Kasumi-1 (cell line): ENCODE measurements at regions not wholly inside any gene's neighbourhood (a gene's known extent, or its start where the extent isn't known, plus 50 kb on each side); places are given as distances from the start of the nearest gene placed in this dataset.
"Not testable (repeated sequence)": the region's sequence is repeated elsewhere in the genome, so short reads cannot be mapped to it uniquely, and the experiment has no call there.

Experiments used
- DNase-seq, 2 experiments: peaks; one replicate each; lab custom pipeline; 2025; lab: John Stamatoyannopoulos, UW

GRCh38 chr6:12618296-12618695 is 98.3 kb upstream of the PHACTR1 start:
- DNase-seq: no peak

DNA sequence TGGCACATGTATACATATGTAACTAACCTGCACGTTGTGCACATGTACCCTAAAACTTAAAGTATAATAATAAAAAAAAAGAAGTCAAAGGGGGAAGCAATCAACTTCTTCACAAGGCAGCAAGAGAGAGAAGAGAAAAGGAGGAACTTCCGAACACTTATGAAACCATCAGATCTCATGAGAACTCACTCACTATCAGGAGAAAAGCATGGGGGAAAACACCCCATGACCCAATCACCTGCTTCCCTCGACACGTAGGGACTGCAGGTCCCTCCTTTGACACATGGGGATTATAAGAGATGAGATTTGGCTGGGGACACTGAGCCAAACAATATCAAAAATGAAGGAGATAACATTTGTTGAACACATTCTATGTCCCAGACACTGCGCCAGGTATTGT is 94.8 kb upstream of the PHACTR1 start:
- peak in 1 of 2 experiments; percentile 13 for DNase-seq

GRCh38 chr6:12622566-12622965 is 94.0 kb upstream of the PHACTR1 start:
- no peak for DNase-seq

- no peak for DNase-seq
Measured at GRCh38 chr6:12624142-12624837, 92.3 kb upstream of the PHACTR1 start.

GRCh38 chr6:12627053-12627452 is 89.5 kb upstream of the PHACTR1 start:
- DNase-seq: no peak

- DNase-seq: no peak
Measured at GRCh38 chr6:12628327-12628726, 88.2 kb upstream of the PHACTR1 start.

DNA sequence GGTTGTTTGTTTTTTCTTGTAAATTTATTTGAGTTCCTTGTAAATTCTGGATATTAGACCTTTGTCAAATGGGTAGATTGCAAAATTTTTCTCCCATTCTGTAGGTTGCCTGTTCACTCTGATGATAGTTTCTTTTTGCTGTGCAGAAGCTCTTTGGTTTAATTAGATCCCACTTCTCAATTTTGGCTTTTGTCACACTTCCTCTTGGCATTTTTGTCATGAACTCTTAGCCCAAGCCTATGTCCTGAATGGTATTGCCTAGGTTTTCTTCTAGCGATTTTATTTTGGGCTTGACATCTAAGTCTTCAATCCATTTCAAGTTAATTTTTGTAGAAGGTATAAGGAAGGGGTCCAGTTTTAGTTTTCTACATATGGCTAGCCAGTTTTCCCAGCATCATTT is 82.8 kb upstream of the PHACTR1 start:
- DNase-seq: not testable (repeated sequence)

DNA sequence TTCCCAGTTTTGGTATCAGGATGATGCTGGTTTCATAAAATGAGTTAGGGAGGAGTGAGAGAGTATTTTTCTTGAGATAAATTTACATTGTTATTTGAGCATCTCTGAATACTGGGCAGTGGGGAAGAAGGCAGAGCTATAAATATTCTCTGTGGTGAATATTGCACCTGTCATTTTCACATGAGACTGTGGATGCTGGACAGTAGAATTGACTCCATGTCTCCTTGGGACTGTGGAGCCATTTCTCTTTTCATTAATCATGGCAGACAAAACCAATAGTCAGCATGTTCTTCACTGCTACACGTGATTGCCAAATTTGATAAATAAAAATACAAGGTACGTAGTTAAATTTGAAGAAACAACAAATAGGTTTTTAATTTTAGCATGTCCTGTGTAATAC is 81.2 kb upstream of the PHACTR1 start:
- DNase-seq: no peak

DNA sequence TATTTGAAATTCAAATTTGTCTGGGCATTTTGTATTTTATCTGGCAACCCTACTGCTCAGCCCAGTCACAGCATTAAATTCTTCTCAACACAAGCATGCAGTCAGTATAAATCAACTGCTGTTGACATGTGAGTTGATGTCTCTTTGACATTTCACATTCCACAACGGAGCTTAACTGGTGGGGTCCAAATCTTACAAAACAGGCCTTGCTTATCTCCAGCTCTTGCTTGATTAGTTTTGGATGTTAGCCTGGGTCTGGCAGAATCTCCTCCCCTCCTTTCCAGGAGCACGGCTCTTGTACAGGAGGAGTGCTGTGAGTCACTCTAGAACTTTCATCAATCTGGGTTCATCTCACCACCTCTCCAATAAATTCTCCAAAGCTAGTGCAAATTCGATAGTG is 80.8 kb upstream of the PHACTR1 start:
- no peak for DNase-seq

GRCh38 chr6:12636336-12636735 is 80.2 kb upstream of the PHACTR1 start:
- no peak for DNase-seq

DNA sequence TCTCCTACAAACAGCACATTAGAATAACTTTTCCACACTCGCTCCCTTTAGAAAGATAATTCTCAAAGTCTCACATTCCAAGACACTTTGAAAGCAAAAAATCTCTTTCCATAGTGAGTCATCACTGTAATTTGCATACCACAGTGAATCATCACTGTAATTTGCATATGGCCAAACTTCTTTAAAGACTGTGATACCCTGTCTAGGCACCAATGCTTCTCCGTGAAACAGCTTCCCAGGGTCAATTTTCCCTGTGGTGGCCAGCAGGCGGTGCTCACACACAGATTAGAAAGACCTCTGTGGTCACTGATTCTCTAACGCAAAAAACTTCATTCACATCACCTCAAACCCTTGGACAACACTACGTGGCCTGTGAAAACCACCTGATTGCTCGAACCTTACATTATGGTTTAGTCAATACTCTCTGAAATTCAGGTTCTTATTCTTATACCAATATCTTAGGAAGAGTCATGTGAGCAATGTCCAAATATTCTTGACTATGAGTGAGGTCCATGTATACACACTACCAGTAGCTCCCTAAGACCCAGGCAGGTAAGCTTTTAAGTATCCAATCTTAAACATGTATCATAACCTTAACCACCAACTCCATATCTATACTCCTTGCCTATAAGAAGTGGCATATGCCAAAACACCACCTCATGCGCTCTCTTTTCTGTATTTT is 78.5 kb upstream of the PHACTR1 start:
- DNase-seq: peak; percentile 61 to 73

GRCh38 chr6:12640438-12640837 is 76.1 kb upstream of the PHACTR1 start:
- DNase-seq: no peak

DNA sequence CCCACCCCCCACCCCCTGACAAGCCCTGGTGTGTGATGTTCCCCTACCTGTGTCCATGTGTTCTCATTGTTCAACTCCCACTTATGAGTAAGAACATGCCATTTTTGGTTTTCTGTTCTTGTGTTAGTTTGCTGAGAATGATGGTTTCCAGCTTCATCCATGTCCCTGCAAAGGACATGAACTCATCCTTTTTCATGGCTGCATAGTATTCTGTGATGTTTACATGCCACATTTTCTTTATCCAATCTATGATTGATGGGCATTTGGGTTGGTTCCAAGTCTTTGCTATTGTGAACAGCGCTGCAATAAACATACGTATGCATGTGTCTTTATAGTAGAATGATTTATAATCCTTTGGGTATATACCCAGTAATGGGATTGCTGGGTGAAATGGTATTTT is 74.8 kb upstream of the PHACTR1 start:
- DNase-seq: not testable (repeated sequence)

DNA sequence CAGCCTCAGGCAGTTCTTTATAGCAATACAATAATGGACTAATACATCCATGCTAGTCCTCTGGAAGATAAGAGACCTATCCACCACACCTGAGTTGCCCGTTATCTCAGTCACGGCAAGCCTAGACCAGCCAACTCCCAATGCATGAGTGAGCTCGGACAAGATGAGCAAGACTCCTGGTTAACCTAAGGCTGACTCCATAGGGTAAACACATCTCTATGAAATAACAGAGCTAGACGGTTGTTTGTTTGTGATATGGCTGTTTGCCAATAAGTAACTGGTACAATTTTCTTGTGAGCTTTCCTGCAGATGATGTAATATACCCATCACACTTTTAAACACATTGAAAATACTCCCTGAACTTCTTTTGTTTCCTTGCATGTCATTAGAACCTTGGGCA is 70.6 kb upstream of the PHACTR1 start:
- DNase-seq: no peak

DNA sequence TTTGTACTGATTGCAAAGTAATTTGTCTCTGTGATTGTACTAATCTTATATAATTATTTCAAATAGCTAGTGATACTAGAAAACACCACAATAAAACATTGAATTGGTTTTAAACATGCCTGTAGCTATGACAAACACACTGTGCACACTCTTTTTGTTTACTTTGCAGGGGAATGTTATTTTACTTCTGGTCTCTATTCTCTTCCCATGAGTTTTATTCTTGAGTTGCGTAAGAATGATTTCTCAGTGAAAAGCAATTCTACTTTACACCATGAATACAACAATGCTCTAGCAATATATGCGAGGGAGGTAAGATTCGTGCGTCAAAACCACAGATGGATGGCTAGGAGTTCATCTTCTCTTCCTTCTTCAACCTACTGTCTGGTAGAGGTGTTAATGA is 68.4 kb upstream of the PHACTR1 start:
- DNase-seq: no peak

DNA sequence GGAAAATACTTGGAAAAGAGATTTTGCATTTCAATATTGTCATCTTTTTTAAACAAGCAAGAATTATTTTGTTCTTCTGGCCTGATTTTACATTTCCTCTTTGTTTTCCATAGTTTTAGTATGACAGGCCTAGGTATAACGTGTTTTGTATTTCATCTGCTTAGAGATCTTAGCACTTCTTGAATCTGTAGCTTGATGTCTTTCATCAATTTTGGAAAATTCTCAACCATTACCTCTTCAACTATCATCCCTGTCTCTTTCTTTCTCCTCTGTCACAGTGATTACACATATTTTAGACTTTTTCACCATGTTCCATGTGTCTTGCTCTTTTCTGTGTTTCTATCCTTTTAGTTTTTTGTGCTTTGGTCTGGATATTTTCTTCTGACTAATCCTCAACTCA is 67.2 kb upstream of the PHACTR1 start:
- DNase-seq: no peak

DNA sequence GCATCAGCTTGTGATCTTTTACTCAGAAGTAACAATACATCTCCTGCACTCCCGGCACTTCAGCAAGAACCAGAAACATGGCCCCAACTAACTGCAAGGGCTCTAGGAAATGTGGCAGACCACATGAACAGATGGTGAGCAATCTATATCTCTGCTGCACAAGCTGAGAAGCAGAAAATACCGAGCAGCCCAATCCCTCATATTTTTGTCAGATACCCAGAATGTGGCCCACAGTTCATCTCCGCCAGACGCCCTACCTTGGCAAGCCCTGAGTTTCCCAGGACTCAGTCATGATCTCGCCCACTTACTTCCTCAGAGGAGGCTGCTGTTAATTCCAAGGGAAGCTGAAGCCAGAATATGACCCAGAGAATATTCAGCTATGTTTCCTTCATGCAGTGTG is 63.1 kb upstream of the PHACTR1 start:
- DNase-seq: peak; percentile 84 to 86

GRCh38 chr6:12654107-12654506 is 62.5 kb upstream of the PHACTR1 start:
- DNase-seq: no peak

DNA sequence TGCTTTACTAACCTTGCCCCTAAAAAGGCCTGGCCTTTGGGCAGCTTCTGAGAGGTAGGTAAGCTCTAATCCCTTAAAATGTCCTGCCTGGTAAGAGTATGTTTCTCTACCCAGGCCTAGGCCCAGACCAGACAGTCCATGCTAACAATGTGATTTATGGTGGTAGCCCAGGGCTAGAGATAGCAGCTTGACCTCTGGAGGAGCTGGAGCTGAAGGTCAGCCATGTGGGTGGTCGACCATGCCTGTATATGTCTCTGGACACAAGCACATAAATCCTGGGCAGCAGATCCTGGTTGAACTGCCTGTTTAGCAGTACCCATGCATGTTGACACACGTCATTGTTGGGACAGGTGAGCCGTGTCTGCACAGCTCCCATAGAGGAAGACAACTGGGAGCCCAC is 62.1 kb upstream of the PHACTR1 start:
- no peak for DNase-seq

DNA sequence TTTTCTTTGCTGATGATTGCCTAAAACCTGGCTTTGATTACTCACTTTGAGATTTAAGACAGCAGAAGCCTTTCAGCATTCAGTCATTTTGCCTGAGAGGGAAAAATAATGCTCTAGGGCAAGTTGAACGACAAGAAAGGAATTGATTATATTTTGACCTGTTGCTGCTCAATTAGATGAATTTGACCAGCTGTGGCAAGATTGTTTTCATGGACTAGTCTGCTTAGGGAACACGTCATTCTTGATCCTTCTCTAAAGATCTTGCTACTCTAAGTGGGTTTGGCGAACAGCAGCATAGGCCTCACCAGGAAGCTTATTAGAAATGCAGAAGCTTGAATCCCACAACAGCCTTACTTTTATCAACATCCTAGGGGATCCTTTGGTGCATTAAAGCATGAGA is 59.7 kb upstream of the PHACTR1 start:
- DNase-seq: no peak

- no peak for DNase-seq
Measured at GRCh38 chr6:12657884-12658283, 58.7 kb upstream of the PHACTR1 start.

- no peak for DNase-seq
Measured at GRCh38 chr6:12661432-12662089, 55.0 kb upstream of the PHACTR1 start.
